Retina (tissue), 1 donor: ENCODE measurements at regions not wholly inside any gene's neighbourhood (a gene's known extent, or its start where the extent isn't known, plus 50 kb on each side); places are given as distances from the start of the nearest gene placed in this dataset.
"Not testable (repeated sequence)": the region's sequence is repeated elsewhere in the genome, so short reads cannot be mapped to it uniquely, and the experiment has no call there.

Source experiments
- DNase-seq: peaks from one replicate; pipeline ENCODE4 v3.0.0-alpha.2; 2016

DNA sequence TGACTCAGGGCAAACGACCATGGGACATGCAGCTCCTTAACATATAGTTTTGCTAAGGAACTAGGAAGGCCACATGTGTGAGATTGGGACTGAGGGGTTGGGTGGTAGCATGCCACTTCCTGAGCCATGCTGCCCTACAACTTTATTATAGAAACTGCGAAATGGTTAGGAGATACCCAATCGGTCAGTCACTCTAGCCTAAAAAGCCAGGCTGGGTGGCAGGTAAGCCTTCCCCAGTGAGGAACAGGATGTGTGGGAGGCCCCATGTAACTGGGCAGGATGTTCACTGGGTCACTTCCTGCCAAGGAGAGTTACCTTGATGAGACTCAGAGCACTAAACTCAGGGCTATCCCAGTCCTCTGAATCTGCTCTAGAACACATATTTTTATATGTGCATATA is 123.5 kb downstream of the MAP3K7 start:
- no peak for DNase-seq

DNA sequence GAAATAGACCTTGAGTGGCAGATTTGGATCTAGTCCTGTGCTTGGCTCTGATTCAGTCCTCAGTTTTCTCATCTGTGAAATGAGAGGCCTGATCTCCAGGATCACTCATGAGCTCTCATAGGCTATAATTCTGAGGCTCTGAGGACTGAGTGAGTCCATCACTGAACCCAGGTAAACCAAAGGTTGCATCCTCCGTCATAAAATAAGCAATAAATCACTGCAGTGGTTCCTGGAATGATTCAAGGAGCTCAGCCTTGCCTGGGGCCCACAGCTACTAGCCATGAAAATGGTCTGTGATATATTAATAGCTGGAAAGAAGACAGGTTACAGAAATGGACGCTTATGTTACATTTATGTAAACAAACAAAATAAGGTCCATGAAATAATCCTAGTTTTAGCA is 124.8 kb downstream of the MAP3K7 start:
- DNase-seq = no peak

DNA sequence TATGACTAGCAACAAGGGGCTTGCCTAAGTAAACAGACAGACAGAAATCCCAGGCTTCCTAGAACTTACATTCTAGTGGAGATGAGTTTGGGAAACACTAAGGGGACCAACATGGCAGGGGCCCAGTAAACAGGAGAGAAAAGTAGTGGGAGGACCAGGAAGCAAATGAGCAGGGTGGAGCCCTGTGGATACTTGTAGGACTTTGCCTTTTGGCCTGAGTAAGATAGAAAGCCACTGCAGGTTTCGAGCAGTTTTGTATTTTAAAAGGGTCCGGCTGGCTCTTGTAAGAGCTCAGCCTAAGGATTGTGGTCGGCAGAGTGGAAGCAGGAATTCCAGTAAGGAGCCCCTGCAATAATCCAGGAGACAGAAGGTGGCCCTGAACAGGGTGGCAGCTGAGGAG is 125.5 kb downstream of the MAP3K7 start:
- DNase-seq = no peak

DNA sequence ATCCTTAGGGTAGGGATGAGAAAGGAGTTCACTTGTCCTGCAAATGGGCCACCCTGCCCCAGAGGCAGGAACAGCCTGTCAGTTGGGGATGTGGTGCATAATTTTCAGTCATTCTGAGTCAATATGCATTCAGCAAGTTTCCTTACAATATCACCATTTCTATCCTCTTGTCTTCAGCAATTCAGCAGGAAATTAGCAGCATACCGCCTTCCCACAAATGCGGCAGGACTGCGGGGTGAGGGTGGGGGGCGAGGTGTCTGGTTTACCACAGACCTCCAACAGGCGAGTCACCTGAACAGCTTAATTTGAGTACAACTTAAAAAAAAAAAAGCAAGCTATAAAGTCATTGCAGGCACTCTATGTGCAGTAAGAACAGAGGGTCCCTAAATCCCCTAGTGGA is 126.8 kb downstream of the MAP3K7 start:
- no peak for DNase-seq

DNA sequence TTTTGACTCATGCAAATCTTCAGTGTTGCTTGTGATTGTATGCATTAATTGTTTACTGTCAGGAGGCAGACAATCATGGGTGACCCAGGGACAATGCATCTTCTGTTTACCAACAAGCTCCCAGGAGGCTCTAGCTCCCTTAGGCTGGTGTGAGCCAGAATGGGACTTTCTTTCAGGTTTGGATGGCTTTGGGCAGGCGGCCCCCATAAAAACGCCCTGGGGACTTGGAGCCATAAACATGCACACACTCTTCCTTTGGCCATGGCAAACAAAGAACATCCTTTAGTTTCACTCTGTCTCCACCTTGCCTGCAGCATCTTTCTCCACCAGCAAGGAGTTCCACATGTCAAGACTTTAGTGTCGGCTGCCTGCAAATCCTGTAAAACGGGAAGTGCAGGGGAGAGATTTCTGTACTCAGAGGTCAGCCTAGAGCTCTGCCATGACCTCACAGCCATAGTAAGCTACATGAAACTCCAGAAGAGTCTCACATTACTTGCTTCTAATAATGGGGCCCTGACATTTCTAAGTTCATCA is 127.6 kb downstream of the MAP3K7 start:
- no peak for DNase-seq

DNA sequence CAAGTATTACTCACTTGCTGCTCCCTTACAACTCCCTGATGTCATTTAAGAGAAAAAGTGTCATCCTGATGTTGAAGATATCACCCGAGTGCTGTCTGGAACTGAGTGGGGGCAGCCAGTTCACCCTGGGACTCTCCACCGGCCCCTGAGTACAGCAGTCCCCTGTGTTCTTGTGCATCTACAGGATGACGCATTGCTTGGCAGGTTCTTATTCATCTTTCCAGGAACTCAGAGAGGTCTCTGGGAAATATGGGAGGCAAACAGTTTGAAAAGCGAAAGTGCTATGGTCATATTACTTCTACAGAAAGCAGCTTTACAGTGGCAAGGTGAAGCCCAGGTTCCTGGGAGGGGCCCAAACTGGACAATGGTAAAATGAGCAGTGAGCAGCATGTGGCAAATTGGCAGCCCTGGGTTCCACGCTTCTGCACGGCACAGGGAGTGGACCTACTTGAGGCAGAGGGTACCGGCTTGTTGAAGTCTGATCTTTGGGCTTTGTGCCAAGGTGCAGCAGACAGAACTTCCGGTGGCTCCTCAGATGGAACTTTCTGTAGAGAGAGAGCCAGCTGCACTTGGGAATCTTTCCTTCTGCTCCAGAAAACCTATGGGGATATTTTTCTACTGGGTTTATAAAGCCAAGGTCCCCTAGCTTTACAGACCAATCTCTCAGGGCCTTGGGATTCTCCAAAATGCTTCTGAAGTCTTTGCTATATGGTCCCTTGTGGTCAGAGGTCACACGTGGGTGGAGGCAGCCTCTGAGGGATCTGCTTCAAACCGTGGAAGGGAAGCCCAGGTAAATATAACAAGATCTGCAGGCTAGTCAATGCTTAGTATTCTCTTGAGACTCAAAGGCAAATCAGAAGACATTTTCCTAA is 128.3 kb downstream of the MAP3K7 start:
- DNase-seq = no peak

DNA sequence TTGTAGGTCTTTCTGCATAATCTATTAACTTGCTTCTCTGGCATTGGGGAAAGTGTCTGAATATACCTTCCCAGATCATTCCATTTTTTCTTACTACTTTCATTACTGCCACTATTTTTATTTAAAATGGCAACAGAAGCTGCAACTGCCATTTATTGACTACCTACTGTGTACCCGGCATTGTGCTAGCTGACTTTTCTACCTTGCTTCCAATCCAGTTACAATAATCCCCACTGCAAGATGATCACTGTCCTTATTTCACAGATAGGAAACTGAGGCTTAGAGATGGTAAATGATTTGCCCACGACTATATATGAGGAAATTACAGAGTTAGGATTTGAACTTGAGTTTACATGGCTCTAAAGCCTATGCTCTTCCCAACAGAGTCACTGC is 129.0 kb downstream of the MAP3K7 start:
- DNase-seq = no peak

DNA sequence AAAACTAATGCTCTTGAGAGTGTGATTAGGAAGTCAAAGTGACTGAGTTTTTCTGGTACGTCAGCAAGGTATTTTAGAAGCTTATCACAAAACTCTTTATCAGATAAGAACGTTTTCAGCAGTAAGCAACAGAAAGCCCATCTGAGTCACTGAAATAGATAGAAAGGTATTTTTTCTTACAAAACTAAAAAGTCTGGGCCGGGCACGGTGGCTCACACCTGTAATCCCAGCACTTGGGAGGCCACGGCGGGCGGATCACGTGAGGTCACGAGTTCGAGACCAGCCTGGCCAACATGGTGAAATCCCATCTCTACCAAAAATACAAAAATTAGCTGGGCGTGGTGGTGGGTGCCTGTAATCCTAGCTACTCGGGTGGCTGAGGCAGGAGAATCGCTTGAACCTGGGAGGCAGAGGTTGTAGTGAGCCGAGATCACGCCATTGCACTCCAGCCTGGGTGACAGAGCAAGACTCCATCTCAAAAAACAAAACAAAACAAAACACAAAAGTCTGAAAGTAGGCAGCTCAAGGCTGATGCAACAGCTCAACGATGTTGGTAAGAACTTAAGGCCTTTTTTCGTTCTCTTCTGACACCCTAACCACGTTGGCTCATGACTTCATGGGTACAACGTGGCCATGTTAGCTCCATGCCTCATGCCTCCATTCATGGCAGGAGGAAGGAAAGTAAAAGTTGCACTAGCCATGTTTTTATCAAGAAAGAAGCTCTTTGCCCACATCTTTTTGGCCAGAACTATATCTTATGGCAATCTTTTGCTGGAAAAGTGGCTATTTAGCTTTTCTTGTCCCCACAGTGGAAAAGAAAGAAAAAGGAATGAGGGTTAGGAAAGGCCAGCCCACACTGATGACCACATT is 129.6 kb downstream of the MAP3K7 start:
- DNase-seq = not testable (repeated sequence)

DNA sequence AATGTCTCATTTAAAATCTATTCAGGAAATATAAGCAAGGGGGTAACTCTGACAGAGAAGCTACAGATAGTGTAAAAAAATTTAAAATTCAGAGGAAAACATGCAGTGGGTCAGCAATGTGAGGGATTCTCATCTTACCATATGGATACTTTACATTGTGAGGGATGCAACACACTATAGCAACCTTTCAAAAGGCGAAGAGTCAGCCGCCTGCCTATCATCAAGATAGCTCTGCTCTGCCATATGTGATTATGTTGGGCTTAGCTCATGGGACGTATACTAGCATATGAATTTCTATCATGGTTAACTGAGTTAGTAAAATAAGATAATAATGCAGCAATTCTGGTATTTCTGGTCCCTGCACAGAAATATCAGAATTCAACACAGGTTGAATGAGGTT is 130.9 kb downstream of the MAP3K7 start:
- DNase-seq = no peak

DNA sequence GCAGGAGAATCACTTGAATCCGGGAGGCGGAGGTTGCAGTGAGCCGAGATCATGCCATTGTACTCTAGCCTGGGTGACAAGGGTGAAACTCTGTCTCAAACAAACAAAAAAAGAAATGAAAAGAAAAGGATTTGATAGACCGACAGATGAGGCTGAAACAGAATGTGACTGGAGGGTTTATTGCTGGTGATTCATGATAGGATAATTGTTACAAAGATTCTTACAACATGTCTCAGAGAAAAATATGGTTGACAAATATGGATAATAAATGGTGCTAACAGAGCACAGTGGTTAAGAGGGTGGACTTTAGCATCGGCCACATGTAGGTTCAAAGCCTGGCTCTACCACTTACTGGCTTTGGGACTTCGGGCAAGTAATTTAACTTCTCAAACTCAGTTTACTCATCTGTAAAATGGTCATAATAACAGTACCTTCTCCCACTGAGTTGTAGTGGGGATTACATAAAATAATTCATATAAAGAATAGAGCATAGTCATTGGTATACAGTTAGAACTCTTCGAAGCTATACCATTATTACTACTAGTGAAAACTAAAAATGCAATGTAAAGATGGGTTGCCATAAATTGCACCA is 131.9 kb downstream of the MAP3K7 start:
- no peak for DNase-seq

DNA sequence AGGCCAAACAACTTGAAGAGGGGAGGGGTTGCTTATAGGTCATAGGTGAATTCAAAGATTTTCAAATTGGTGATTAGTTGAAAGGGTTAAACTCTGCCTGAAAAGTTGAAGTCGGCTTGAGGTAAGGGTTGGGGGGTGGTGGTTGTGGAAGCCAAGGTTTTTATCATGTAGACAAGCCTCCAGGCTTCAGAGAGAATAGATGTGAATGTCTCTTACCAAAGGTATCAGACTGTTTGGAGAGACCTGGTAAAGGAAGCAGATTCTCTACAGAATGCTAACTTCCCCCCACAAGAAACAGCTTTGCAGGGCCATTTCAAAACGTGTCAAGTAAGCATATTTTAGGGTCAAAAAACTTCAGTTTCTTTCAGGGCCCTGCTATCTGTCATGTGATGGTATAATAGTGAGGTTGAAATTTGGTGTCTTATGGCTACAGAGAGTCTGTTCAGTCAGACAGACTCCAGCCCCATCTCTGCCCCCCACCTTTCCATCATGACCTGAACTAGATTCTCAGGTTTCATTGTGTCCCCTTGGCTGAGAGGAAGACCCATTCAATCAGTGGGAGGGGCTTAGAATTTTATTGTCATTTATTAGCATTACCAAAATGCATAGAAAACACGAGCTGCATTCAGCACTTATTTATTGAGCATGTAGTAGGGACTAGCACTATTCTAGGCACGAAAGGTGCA is 136.5 kb downstream of the MAP3K7 start:
- no peak for DNase-seq

DNA sequence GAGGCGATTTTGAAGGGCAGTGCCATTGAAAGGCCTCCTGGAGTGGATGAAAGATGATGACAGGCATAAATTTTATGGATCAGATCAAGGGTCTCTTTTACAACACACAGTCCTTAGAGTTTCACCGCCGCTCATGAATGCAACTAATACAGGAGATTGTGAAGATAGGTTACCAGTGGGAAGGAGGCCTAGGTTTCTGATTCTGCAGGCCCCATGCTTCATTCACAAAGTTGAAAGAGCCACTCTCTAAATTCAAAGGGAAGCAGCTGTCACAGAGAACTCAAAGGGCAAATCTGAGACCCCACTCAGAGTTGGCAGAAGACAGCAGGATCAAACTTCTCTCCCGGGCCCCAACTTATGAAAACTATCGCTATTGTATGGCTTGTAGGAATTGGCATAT is 137.6 kb downstream of the MAP3K7 start:
- no peak for DNase-seq

DNA sequence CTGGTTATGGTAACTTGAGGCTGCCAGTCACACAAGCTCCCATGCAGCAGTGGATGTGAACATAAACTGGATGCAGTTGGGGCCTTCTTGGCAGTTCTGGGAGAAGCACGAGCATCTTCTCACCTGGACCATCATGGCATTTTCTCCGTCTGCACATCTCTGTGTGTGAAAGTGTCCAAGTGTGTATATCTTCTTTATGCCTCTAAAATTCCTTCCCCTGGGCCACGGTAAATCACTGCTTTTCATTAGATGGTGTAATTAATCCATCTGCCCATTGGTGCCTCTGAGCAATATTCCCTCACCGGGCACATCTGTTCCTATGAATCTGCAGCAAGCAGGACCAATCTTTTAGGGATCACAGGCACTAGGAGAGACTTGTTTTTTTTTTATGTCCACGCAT is 138.0 kb downstream of the MAP3K7 start:
- DNase-seq = no peak

DNA sequence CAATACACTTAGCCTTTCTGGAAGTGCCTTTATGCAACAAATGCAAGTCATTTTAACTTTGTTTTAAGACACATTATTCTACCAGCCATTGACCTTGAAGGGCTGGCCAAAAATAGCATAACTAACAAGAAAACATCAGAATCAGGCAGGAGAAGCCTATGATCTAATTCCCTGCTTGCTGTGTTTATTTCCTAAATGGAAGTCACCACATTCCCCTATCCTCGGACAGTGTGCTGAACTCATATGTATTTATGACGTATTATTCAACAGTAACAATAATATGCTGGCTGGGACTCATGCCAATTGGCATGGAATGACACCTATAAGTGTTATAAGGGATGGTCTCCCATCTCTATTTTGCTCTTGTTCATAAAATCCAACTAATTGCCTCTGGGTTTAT is 140.7 kb downstream of the MAP3K7 start:
- no peak for DNase-seq

DNA sequence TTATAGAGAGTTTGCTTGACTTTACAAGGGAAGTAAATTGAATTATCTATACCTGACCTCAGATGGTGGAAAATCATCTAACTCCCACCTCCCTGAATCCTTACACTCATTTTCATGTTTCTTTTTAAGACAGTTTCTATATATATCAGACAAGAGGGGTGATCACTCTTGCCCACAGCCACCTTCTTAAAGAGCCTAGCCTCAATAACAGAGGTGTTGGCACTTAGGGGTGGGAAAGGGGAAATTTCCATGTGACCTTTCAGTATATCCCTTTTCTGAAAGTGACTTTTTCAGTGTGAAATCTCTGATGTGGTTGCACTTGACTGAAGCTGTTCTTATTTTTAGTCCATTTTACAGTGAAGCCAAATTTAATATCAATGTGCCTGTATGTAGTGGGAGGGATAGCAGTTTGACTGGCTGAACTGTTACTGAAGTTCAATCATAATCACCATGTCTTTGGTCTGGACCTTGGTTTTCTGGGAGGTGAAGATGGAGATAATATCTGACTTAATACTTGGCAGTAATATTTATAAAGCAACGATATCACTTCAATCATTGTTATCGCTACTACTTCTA is 141.3 kb downstream of the MAP3K7 start:
- no peak for DNase-seq

DNA sequence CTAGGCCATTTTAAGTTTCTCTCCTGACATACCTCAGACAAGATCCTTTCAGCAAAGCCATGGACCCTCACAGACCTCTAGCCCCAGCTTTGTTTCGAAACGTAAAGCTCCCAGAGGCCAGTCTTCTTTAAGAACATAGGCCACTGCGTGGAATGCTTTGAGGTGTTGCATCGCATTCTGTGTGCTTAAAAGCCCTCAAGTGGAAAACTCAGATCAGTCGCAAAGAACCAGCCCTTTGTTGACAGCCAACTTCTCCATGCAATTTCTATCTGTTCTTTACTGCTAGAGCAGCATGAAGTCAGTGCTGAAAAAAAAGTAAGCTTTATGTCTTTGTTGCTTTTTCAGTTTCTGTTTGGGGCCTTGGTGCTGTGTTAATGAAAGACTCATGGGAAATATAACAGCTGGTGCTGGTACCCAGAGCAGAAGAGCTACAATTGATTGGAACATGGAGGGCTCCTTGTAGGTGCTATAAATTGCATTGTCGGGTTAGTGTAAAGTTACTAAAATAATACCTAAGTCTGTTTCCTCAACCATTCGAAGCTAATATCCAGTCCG is 142.6 kb downstream of the MAP3K7 start:
- peak; percentile 46 for DNase-seq

DNA sequence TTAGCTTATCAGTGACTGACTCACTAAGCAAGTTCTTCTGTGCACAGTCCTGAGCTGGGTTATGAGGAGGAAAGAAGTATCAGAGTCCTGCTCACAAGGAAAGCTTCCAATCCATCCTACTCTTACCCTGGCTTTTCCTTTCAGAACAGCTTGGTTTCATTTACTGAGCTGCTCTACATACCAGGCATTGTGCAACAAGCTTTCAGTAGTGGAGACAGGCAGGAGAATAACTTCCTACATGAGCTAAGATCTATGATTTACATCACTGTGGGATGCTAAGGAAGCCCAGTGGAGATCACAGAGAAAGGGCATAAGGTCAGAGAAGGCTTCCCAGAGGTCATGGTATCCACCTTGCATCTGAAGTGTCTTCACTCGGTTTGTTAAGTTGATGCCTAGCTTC is 144.5 kb downstream of the MAP3K7 start:
- DNase-seq = no peak

DNA sequence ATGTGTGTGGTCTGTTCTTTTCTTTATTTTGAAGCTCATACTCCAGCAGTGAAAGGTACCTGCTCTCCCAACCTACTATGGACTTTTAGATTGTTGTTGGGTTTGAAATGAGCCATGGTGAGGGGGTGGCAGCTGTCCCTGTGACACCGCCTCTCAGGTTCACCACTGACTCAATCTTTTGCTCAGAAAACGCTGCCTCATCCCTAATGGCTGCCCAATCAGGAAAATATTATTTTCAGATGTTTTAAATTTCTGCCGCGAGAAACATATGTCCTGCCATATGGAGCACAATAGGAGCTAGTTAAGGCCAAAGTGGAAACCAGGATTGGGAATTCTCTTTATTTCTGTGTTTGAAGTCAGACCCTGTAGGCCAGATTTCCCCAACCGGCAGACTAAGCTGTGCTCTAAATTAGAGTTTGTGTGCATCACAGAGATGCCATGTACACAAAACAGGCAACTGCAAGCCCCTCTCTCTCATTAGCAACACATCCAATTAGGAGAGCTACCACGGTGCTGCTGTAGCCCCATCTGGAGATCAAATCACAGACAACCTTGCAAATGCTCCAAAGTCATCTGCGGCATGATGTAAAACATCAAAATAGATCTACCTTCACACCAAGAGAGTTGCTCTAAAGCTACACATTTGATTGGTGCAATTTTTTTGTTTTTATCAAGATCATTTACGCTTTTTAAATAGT is 144.1 kb upstream of the BACH2 start:
- DNase-seq = no peak

DNA sequence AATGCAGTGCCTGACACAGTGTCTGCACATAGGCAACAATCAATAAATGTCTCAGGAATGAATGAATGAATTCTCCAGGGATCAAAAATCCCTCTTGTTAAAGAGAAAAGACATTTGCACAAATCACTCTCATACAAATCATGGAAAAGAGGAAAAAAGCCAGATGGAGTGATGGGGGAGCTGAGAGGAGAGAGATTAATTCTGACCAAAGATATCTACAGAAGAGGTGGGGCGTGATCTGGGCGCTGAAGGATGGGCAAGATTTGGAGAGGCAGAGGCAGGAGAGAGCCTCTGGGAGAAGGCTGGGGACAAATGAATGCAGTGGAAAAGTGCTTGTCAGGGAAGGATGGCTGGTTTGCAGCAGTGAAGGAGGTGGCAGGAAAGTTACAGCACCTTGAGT is 142.9 kb upstream of the BACH2 start:
- no peak for DNase-seq

DNA sequence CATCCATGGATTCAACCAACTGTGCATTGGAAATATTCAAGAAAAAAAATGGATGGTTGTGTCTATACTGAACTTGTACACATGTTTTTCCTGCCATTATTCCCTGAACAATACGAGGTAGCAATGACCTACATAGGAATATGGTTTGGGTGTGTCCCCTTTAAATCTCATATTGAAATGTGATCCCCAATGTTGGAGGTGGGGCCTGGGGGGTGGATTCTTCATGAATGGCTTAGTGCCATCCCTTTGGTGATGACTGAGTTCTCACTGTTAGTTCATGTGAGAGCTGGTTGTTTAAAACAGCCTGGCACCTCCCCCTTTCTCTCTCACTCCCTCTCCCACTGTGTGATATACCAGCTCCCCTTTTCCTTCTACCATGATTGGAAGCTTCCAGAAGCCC is 139.8 kb upstream of the BACH2 start:
- no peak for DNase-seq

DNA sequence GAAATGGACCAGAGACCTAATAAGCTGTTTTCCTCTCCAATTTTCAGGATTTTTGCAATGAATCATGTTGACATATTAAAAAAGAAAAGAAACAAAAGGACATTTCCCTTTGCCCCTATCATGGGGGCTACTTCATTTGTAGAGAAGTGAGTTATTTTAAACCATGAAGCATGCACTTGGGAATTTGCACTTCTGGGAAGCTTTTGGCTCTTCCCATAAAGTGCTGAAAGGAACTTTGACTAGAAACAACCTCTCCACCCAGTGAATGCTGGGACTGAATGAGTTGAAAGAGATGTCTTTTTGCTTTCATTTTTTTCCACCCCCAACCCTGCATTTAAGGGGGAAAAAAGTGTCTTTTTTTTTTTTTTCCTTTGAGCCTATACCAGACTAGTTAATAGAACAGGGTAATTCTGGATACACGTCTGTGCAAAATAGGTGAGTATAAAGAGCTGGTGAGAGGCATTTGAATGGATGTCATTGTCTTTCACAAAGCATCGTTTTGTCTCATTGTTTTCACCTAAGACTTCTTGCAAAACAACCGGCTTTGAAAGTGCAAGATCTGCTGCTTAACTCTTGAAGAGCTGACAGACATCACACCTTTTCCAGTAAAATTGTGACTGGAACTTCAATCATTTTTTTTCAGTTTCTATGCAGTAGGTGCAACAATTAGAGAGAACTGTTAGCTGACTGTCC is 138.7 kb upstream of the BACH2 start:
- no peak for DNase-seq
